Loucy (cell line): ENCODE measurements at regions not wholly inside any gene's neighbourhood (a gene's known extent, or its start where the extent isn't known, plus 50 kb on each side); places are given as distances from the start of the nearest gene placed in this dataset.

Experiments used
- CTCF ChIP-seq: fragments of 200-600 bp; sonication (generic); conservative IDR thresholded peaks from 2 replicates; pipeline ENCODE4 v1.5.1; 2014; ENCODE audit warnings: mild to moderate bottlenecking, antibody characterized with exemption, low read length
- EZH2phosphoT487 ChIP-seq: fragments of 200-600 bp; IDR thresholded peaks from 2 replicates; pipeline ENCODE4 v1.6.1; 2018; ENCODE audit warnings: antibody characterized with exemption, mild to moderate bottlenecking, moderate library complexity, borderline replicate concordance

GRCh38 chr5:155915601-155916000, 411.4 kb upstream of the SGCD start:
- TF ChIP-seq CTCF = no peak
- no peak for TF ChIP-seq EZH2phosphoT487
